ENCODE measurements at regions not wholly inside any gene's neighbourhood (a gene's known extent, or its start where the extent isn't known, plus 50 kb on each side); places are given as distances from the start of the nearest gene placed in this dataset.

- Histone ChIP-seq H3K9me2 (replicated peaks; ENCODE audit: insufficient read depth, low read length) (no peaks in the 10 kb centered on the region), H3K9me3 (ENCODE audit: insufficient read depth, low read length) (no peaks in the 10 kb centered on the region), H4K20me1 (ENCODE audit: low read depth, low read length) (no peaks in the 10 kb centered on the region), H3K27me3 (ENCODE audit: low read length) (no peaks in the 10 kb centered on the region), H3K27ac (ENCODE audit: low read depth, low read length) (no peak overlapping the region), H3F3A (ENCODE audit: insufficient read depth) (no peaks in the 10 kb centered on the region), H3K36me3 (ENCODE audit: low read length) (no peaks in the 10 kb centered on the region), H3K4me3 (ENCODE audit: insufficient read depth, low read length, poor library complexity, severe bottlenecking) (no peak overlapping the region), H3K4me2 (ENCODE audit: low read depth, low read length, poor library complexity, severe bottlenecking) (no peak overlapping the region), H2AFZ (ENCODE audit: low read depth, low read length, severe bottlenecking) (no peak overlapping the region), H3K9ac (ENCODE audit: low read length) (no peak overlapping the region), H3K79me2 (ENCODE audit: insufficient read depth, low read length) (no peaks in the 10 kb centered on the region)
- TF ChIP-seq CTCF (IDR thresholded peaks at IDR 0.05; ENCODE audit: insufficient read depth, low read length, poor library complexity, severe bottlenecking) (no peak), EZH2phosphoT487 (conservative IDR thresholded peaks at IDR 0.05; ENCODE audit: low read length) (no peak)
Measured at GRCh38 chr13:78227709-78228108, 309.1 kb upstream of the EDNRB start.

- Histone ChIP-seq H3K27me3 (ENCODE audit: low read length) (no peaks in the 10 kb centered on the region), H3K79me2 (ENCODE audit: insufficient read depth, low read length) (no peaks in the 10 kb centered on the region), H3K4me2 (ENCODE audit: low read depth, low read length, poor library complexity, severe bottlenecking) (no peak overlapping the region), H3K9me3 (ENCODE audit: insufficient read depth, low read length) (no peaks in the 10 kb centered on the region), H3K9me2 (replicated peaks; ENCODE audit: insufficient read depth, low read length) (no peaks in the 10 kb centered on the region), H3K9ac (ENCODE audit: low read length) (no peak overlapping the region), H3K4me3 (ENCODE audit: insufficient read depth, low read length, poor library complexity, severe bottlenecking) (no peak overlapping the region), H2AFZ (ENCODE audit: low read depth, low read length, severe bottlenecking) (no peak overlapping the region), H4K20me1 (ENCODE audit: low read depth, low read length) (no peaks in the 10 kb centered on the region), H3F3A (ENCODE audit: insufficient read depth) (no peaks in the 10 kb centered on the region), H3K36me3 (ENCODE audit: low read length) (no peaks in the 10 kb centered on the region), H3K27ac (ENCODE audit: low read depth, low read length) (no peak overlapping the region)
- TF ChIP-seq CTCF (IDR thresholded peaks at IDR 0.05; ENCODE audit: insufficient read depth, low read length, poor library complexity, severe bottlenecking) (no peak), EZH2phosphoT487 (conservative IDR thresholded peaks at IDR 0.05; ENCODE audit: low read length) (no peak)
Measured at GRCh38 chr13:78215458-78216108, 297.0 kb upstream of the EDNRB start.

- Histone ChIP-seq H3K36me3 (ENCODE audit: low read length) (no peaks in the 10 kb centered on the region), H3K9me3 (ENCODE audit: insufficient read depth, low read length) (no peaks in the 10 kb centered on the region), H3K9me2 (replicated peaks; ENCODE audit: insufficient read depth, low read length) (no peaks in the 10 kb centered on the region), H4K20me1 (ENCODE audit: low read depth, low read length) (no peaks in the 10 kb centered on the region), H3K9ac (ENCODE audit: low read length) (no peak overlapping the region), H3K4me2 (ENCODE audit: low read depth, low read length, poor library complexity, severe bottlenecking) (no peak overlapping the region), H3F3A (ENCODE audit: insufficient read depth) (no peaks in the 10 kb centered on the region), H3K27ac (ENCODE audit: low read depth, low read length) (no peak overlapping the region), H3K4me3 (ENCODE audit: insufficient read depth, low read length, poor library complexity, severe bottlenecking) (no peak overlapping the region), H3K27me3 (ENCODE audit: low read length) (no peaks in the 10 kb centered on the region), H2AFZ (ENCODE audit: low read depth, low read length, severe bottlenecking) (no peak overlapping the region), H3K79me2 (ENCODE audit: insufficient read depth, low read length) (no peaks in the 10 kb centered on the region)
- TF ChIP-seq EZH2phosphoT487 (conservative IDR thresholded peaks at IDR 0.05; ENCODE audit: low read length): no peak
- no peak for TF ChIP-seq CTCF (IDR thresholded peaks at IDR 0.05; ENCODE audit: insufficient read depth, low read length, poor library complexity, severe bottlenecking)
Measured at GRCh38 chr13:78201411-78201810, 282.8 kb upstream of the EDNRB start.
